Spleen (tissue), 7 donors: ENCODE measurements at regions not wholly inside any gene's neighbourhood (a gene's known extent, or its start where the extent isn't known, plus 50 kb on each side); places are given as distances from the start of the nearest gene placed in this dataset.

Experiments
- CTCF ChIP-seq, 11 experiments: fragments of 200-600 bp in 7 of 11; fragments of 450-650 bp in 4 of 11; sonication (generic) in 4 of 11; IDR thresholded peaks in 8 of 11; conservative IDR thresholded peaks in 3 of 11; 1 replicate in 7 of 11; 2 replicates in 4 of 11; pipeline versions ENCODE4 v1.4.0 to v1.8.0; 2016 to 2021; ENCODE audit warnings: antibody characterized with exemption in 11 of 11, inconsistent platforms in 4 of 11, mild to moderate bottlenecking in 1 of 11
- POLR2A ChIP-seq, 3 donors: fragments of 450-650 bp; IDR thresholded peaks; one replicate each; pipeline ENCODE4 v1.5.1; 2017; ENCODE audit warnings: antibody characterized with exemption in 3 of 3, mild to moderate bottlenecking in 1 of 3
- donor health status: DM: no; HTN: no; CAD: no; lungs with moderate emphysema.
- donor health status: DM: no; HTN: no; CAD: no.
- donor health status: DM: no; HTN: no; CAD: no.

- TF ChIP-seq CTCF (IDR thresholded peaks at IDR 0.05 in 8 of 11, conservative IDR thresholded peaks at IDR 0.05 in 3 of 11) = no peak
- TF ChIP-seq POLR2A (IDR thresholded peaks at IDR 0.05) = no peak
These were observed 458.4 kb upstream of the CFAP20DC start for GRCh38 chr3:59508273-59508672.
